KMS-11 (cell line): ENCODE measurements at regions not wholly inside any gene's neighbourhood (a gene's known extent, or its start where the extent isn't known, plus 50 kb on each side); places are given as distances from the start of the nearest gene placed in this dataset.
"Not testable (repeated sequence)": the region's sequence is repeated elsewhere in the genome, so short reads cannot be mapped to it uniquely, and the experiment has no call there.

ENCODE experiments used
- H2AFZ ChIP-seq: fragments of 200-600 bp; sonication (generic); 2 replicates; pipeline ENCODE4 v1.6.1; 2016; ENCODE audit warnings: antibody characterized with exemption, mixed run types, low read depth
- H3K27ac ChIP-seq: fragments of 200-600 bp; sonication (generic); 2 replicates; pipeline ENCODE4 v1.6.1; 2016; ENCODE audit warnings: mild to moderate bottlenecking, mixed run types
- H3K27me3 ChIP-seq: fragments of 200-600 bp; sonication (generic); 2 replicates; pipeline ENCODE4 v1.6.1; 2017; ENCODE audit warnings: mild to moderate bottlenecking, low read depth, mixed run types, moderate library complexity; ENCODE audit not compliant: insufficient read depth
- H3K36me3 ChIP-seq: fragments of 200-600 bp; sonication (generic); 2 replicates; pipeline ENCODE4 v1.6.1; 2017; ENCODE audit warnings: mild to moderate bottlenecking, mixed run types; ENCODE audit not compliant: insufficient read depth
- H3K4me1 ChIP-seq: fragments of 200-600 bp; sonication (generic); 2 replicates; pipeline ENCODE4 v1.6.1; 2016; ENCODE audit warnings: mild to moderate bottlenecking, low read depth, mixed run types; ENCODE audit not compliant: poor library complexity, severe bottlenecking
- H3K4me2 ChIP-seq: fragments of 200-600 bp; sonication (generic); 2 replicates; pipeline ENCODE4 v1.7.0; 2016; ENCODE audit warnings: mild to moderate bottlenecking, mixed run types
- H3K4me3 ChIP-seq: fragments of 200-600 bp; sonication (generic); IDR thresholded peaks from 2 replicates; pipeline ENCODE4 v1.6.1; 2017; ENCODE audit warnings: low read depth, low read length, mixed read lengths; ENCODE audit not compliant: insufficient read depth
- H3K79me2 ChIP-seq: fragments of 200-600 bp; sonication (generic); 2 replicates; pipeline ENCODE4 v1.6.1; 2016; ENCODE audit warnings: low read depth, mixed run types; ENCODE audit not compliant: insufficient read depth
- H3K9ac ChIP-seq: fragments of 200-600 bp; sonication (generic); 2 replicates; pipeline ENCODE4 v1.6.1; 2016; ENCODE audit warnings: mild to moderate bottlenecking, mixed run types
- H4K20me1 ChIP-seq: fragments of 200-600 bp; sonication (generic); 2 replicates; pipeline ENCODE4 v1.6.1; 2016; ENCODE audit warnings: mild to moderate bottlenecking, mixed run types; ENCODE audit not compliant: insufficient read depth
- CTCF ChIP-seq: fragments of 200-600 bp; sonication (generic); conservative IDR thresholded peaks from 2 replicates; pipeline ENCODE4 v1.6.1; 2017; ENCODE audit warnings: low read depth, mild to moderate bottlenecking, antibody characterized with exemption, low read length, moderate library complexity, mixed read lengths

- Histone ChIP-seq H4K20me1 (no peaks in the 10 kb centered on the region), H3K4me2 (no peak overlapping the region), H3K36me3 (no peaks in the 10 kb centered on the region), H3K27ac (no peak overlapping the region), H3K27me3 (no peaks in the 10 kb centered on the region), H3K79me2 (no peaks in the 10 kb centered on the region), H3K4me3 (no peak overlapping the region), H3K9ac (no peak overlapping the region), H2AFZ (no peak overlapping the region), H3K4me1 (peaks cover 14% of the 10 kb centered on the region)
- TF ChIP-seq CTCF, result no peak
Measured at GRCh38 chr18:66043009-66043408, 292.2 kb downstream of the CDH7 start.

- Histone ChIP-seq H3K9ac (no peak overlapping the region), H3K4me3 (no peak overlapping the region), H3K27me3 (no peaks in the 10 kb centered on the region), H3K4me2 (no peak overlapping the region), H3K4me1 (no peaks in the 10 kb centered on the region), H3K79me2 (no peaks in the 10 kb centered on the region), H2AFZ (no peak overlapping the region), H3K27ac (no peak overlapping the region), H3K36me3 (no peaks in the 10 kb centered on the region), H4K20me1 (no peaks in the 10 kb centered on the region)
- no peak for TF ChIP-seq CTCF
Measured at GRCh38 chr18:66013969-66014368, 263.2 kb downstream of the CDH7 start.

GRCh38 chr18:66011916-66012315 lies 261.1 kb downstream of the CDH7 start:
- no peaks in the 10 kb centered on the region for H3K27me3 ChIP-seq
- H3K4me3 ChIP-seq, result no peak overlapping the region
- no peak overlapping the region for H2AFZ ChIP-seq
- no peaks in the 10 kb centered on the region for H3K4me1 ChIP-seq
- no peak overlapping the region for H3K27ac ChIP-seq
- no peak overlapping the region for H3K9ac ChIP-seq
- no peak for TF ChIP-seq CTCF
- no peaks in the 10 kb centered on the region for H3K79me2 ChIP-seq
- H3K4me2 ChIP-seq, result no peak overlapping the region
- no peaks in the 10 kb centered on the region for H3K36me3 ChIP-seq
- H4K20me1 ChIP-seq, result no peaks in the 10 kb centered on the region

GRCh38 chr18:66005831-66006588 lies 255.2 kb downstream of the CDH7 start:
- H4K20me1 ChIP-seq, result no peaks in the 10 kb centered on the region
- H3K27me3 ChIP-seq, result no peaks in the 10 kb centered on the region
- no peak overlapping the region for H3K4me3 ChIP-seq
- no peaks in the 10 kb centered on the region for H3K4me1 ChIP-seq
- no peaks in the 10 kb centered on the region for H3K79me2 ChIP-seq
- no peak overlapping the region for H3K9ac ChIP-seq
- TF ChIP-seq CTCF, result no peak
- no peak overlapping the region for H3K27ac ChIP-seq
- H2AFZ ChIP-seq, result no peak overlapping the region
- no peak overlapping the region for H3K4me2 ChIP-seq
- H3K36me3 ChIP-seq, result no peaks in the 10 kb centered on the region

- H3K4me3 ChIP-seq, H3K9ac ChIP-seq, H3K36me3 ChIP-seq, H3K79me2 ChIP-seq, H3K4me1 ChIP-seq, H3K27me3 ChIP-seq, H4K20me1 ChIP-seq, H3K4me2 ChIP-seq, H2AFZ ChIP-seq, H3K27ac ChIP-seq: not testable (repeated sequence)
Measured at GRCh38 chr18:65998971-65999700, 248.3 kb downstream of the CDH7 start.
